ENCODE measurements at regions not wholly inside any gene's neighbourhood (a gene's known extent, or its start where the extent isn't known, plus 50 kb on each side); places are given as distances from the start of the nearest gene placed in this dataset.
A peak's percentile ranks its signal among the peaks of the same experiment; 100 is the strongest.

DNA sequence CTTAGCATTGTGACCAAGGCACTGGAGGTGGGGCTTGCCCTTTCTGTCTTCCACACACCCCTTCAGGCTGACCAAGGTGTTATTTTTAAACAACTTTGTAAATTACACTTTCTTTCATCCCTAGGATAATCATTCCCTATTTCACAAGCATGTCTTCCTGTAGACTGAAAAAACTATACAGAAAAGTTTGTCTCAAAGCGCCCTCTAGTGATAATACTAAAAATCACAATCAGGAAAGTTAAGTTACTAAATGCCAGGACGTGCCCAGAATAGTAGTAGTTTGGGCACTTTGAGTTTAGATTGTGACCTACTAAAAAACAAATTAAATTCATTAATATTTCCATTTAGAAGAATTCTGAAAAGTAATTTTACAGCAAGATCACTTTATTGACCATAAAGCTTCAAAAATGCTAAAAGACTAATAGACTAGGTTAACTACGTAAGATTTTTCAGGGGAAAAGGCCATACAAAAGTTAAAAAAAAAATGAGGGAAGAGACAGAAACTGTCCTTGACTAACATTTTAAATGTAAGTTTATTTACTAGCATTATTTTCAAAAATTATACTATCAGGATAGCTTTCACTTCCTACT, 123.3 kb upstream of the DUSP22 start:
- TF ChIP-seq, protein P1, sequence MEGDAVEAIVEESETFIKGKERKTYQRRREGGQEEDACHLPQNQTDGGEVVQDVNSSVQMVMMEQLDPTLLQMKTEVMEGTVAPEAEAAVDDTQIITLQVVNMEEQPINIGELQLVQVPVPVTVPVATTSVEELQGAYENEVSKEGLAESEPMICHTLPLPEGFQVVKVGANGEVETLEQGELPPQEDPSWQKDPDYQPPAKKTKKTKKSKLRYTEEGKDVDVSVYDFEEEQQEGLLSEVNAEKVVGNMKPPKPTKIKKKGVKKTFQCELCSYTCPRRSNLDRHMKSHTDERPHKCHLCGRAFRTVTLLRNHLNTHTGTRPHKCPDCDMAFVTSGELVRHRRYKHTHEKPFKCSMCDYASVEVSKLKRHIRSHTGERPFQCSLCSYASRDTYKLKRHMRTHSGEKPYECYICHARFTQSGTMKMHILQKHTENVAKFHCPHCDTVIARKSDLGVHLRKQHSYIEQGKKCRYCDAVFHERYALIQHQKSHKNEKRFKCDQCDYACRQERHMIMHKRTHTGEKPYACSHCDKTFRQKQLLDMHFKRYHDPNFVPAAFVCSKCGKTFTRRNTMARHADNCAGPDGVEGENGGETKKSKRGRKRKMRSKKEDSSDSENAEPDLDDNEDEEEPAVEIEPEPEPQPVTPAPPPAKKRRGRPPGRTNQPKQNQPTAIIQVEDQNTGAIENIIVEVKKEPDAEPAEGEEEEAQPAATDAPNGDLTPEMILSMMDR (IDR thresholded peaks at IDR 0.05), result peak; percentile 72
- no peak for TF ChIP-seq SIN3A (IDR thresholded peaks at IDR 0.05; ENCODE audit: borderline replicate concordance, insufficient read depth, low read depth, low read length)

Data from Panc1 (cell line).